Ishikawa (cell line): ENCODE measurements at regions not wholly inside any gene's neighbourhood (a gene's known extent, or its start where the extent isn't known, plus 50 kb on each side); places are given as distances from the start of the nearest gene placed in this dataset.

Experiments
- CEBPB ChIP-seq: IDR thresholded peaks from 2 replicates; pipeline ENCODE4 v1.6.1; 2012
- CREB1 ChIP-seq: IDR thresholded peaks from 2 replicates; pipeline ENCODE4 v1.6.1; 2012; ENCODE audit warnings: low read depth
- EP300 ChIP-seq: IDR thresholded peaks from 2 replicates; pipeline ENCODE4 v1.6.1; 2012; ENCODE audit warnings: borderline replicate concordance
- FOXM1 ChIP-seq: IDR thresholded peaks from 2 replicates; pipeline ENCODE4 v1.6.1; 2012; ENCODE audit warnings: low read depth, borderline replicate concordance
- MAX ChIP-seq: IDR thresholded peaks from 2 replicates; pipeline ENCODE4 v1.6.1; 2012
- NFIC ChIP-seq: IDR thresholded peaks from 2 replicates; pipeline ENCODE4 v1.6.1; 2012
- RAD21 ChIP-seq: IDR thresholded peaks from 2 replicates; pipeline ENCODE4 v1.6.1; 2012; ENCODE audit warnings: low read depth
- TAF1 ChIP-seq: IDR thresholded peaks from 2 replicates; pipeline ENCODE4 v1.6.1; 2012; ENCODE audit warnings: low read depth, mild to moderate bottlenecking
- USF1 ChIP-seq: IDR thresholded peaks from 2 replicates; pipeline ENCODE4 v1.6.1; 2012
- YY1 ChIP-seq: IDR thresholded peaks from 2 replicates; pipeline ENCODE4 v1.6.1; 2012; ENCODE audit warnings: low read depth
- TF ChIP-seq, protein P1 (sequence below): IDR thresholded peaks from 2 replicates; pipeline ENCODE4 v1.6.1; 2012; ENCODE audit warnings: low read depth, mild to moderate bottlenecking

GRCh38 chr21:31609081-31609480, 50.4 kb upstream of the SOD1 start:
- TF ChIP-seq EP300 (no peak), MAX (no peak), CEBPB (no peak), YY1 (no peak), RAD21 (no peak), TAF1 (no peak), CREB1 (no peak), FOXM1 (no peak), USF1 (no peak), NFIC (no peak)
- TF ChIP-seq, protein P1, sequence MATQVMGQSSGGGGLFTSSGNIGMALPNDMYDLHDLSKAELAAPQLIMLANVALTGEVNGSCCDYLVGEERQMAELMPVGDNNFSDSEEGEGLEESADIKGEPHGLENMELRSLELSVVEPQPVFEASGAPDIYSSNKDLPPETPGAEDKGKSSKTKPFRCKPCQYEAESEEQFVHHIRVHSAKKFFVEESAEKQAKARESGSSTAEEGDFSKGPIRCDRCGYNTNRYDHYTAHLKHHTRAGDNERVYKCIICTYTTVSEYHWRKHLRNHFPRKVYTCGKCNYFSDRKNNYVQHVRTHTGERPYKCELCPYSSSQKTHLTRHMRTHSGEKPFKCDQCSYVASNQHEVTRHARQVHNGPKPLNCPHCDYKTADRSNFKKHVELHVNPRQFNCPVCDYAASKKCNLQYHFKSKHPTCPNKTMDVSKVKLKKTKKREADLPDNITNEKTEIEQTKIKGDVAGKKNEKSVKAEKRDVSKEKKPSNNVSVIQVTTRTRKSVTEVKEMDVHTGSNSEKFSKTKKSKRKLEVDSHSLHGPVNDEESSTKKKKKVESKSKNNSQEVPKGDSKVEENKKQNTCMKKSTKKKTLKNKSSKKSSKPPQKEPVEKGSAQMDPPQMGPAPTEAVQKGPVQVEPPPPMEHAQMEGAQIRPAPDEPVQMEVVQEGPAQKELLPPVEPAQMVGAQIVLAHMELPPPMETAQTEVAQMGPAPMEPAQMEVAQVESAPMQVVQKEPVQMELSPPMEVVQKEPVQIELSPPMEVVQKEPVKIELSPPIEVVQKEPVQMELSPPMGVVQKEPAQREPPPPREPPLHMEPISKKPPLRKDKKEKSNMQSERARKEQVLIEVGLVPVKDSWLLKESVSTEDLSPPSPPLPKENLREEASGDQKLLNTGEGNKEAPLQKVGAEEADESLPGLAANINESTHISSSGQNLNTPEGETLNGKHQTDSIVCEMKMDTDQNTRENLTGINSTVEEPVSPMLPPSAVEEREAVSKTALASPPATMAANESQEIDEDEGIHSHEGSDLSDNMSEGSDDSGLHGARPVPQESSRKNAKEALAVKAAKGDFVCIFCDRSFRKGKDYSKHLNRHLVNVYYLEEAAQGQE = no peak
